Neural cell (in vitro differentiated cells): ENCODE measurements at regions not wholly inside any gene's neighbourhood (a gene's known extent, or its start where the extent isn't known, plus 50 kb on each side); places are given as distances from the start of the nearest gene placed in this dataset.

ENCODE experiments used
- EP300 ChIP-seq: fragments of 450-650 bp; conservative IDR thresholded peaks from 2 replicates; pipeline ENCODE4 v1.6.1; 2014; ENCODE audit warnings: antibody characterized with exemption, mild to moderate bottlenecking, moderate library complexity; ENCODE audit not compliant: poor library complexity, severe bottlenecking
- EZH2 ChIP-seq: fragments of 200-600, 300-800 bp; shearing (Covaris generic), sonication (generic); IDR thresholded peaks from 2 replicates; pipeline ENCODE4 v1.6.1; 2014; ENCODE audit warnings: antibody characterized with exemption, low read length, borderline replicate concordance, mild to moderate bottlenecking; ENCODE audit not compliant: insufficient read depth, poor library complexity, severe bottlenecking
- RAD21 ChIP-seq: fragments of 450-650 bp; conservative IDR thresholded peaks from 2 replicates; pipeline ENCODE4 v1.6.1; 2014; ENCODE audit warnings: antibody characterized with exemption, mild to moderate bottlenecking, moderate library complexity
- REST ChIP-seq: IDR thresholded peaks from 2 replicates; pipeline ENCODE4 v1.6.1; 2012; ENCODE audit warnings: borderline replicate concordance
- SMC3 ChIP-seq: fragments of 450-650 bp; conservative IDR thresholded peaks from 2 replicates; pipeline ENCODE4 v1.6.1; 2014; ENCODE audit warnings: antibody characterized with exemption, mild to moderate bottlenecking, moderate library complexity; ENCODE audit not compliant: poor library complexity
- TAF1 ChIP-seq: IDR thresholded peaks from 2 replicates; pipeline ENCODE4 v1.6.1; 2012; ENCODE audit warnings: low read depth
- TF ChIP-seq, protein P1 (sequence below): fragments of 450-650 bp; IDR thresholded peaks from 2 replicates; pipeline ENCODE4 v1.5.1; 2014; ENCODE audit warnings: antibody characterized with exemption, mild to moderate bottlenecking, moderate library complexity; ENCODE audit not compliant: poor library complexity, severe bottlenecking

DNA sequence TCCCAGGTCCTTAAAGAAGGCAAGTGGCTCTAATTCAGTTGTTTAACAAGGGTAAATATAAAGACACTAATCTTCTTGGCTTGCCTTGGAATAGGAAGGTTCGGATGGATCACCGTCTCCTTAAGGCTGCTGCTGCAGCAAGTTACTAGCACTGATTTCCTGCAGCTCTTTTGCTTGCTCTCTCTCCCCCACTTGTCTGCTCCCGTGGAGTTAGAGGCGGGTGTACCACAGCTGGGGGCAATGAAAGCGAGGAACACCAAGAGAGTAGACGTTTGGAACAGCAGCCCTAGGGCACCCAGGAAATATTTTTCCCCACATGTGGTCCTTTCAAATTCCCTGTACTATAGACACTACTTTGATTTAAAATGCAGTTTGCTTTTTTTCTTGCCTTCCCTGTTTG lies 202.2 kb downstream of the SH2D1A start:
- TF ChIP-seq, protein P1, sequence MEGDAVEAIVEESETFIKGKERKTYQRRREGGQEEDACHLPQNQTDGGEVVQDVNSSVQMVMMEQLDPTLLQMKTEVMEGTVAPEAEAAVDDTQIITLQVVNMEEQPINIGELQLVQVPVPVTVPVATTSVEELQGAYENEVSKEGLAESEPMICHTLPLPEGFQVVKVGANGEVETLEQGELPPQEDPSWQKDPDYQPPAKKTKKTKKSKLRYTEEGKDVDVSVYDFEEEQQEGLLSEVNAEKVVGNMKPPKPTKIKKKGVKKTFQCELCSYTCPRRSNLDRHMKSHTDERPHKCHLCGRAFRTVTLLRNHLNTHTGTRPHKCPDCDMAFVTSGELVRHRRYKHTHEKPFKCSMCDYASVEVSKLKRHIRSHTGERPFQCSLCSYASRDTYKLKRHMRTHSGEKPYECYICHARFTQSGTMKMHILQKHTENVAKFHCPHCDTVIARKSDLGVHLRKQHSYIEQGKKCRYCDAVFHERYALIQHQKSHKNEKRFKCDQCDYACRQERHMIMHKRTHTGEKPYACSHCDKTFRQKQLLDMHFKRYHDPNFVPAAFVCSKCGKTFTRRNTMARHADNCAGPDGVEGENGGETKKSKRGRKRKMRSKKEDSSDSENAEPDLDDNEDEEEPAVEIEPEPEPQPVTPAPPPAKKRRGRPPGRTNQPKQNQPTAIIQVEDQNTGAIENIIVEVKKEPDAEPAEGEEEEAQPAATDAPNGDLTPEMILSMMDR, result no peak
- no peak for TF ChIP-seq EZH2
- no peak for TF ChIP-seq REST
- no peak for TF ChIP-seq RAD21
- TF ChIP-seq EP300, result no peak
- no peak for TF ChIP-seq SMC3
- TF ChIP-seq TAF1, result no peak
